ENCODE measurements at regions not wholly inside any gene's neighbourhood (a gene's known extent, or its start where the extent isn't known, plus 50 kb on each side); places are given as distances from the start of the nearest gene placed in this dataset.

GRCh38 chr3:154753101-154753500 is 323.1 kb upstream of the GPR149 start:
- no peak for DNase-seq

- DNase-seq: no peak
Observed at GRCh38 chr3:154749514-154749913, 319.5 kb upstream of the GPR149 start.

GRCh38 chr3:154745929-154746328 is 315.9 kb upstream of the GPR149 start:
- DNase-seq: no peak

GRCh38 chr3:154745122-154745521 is 315.1 kb upstream of the GPR149 start:
- no peak for DNase-seq

- no peak for DNase-seq
Observed at GRCh38 chr3:154743418-154743817, 313.4 kb upstream of the GPR149 start.

GRCh38 chr3:154734468-154734867 is 304.5 kb upstream of the GPR149 start:
- no peak for DNase-seq

- no peak for DNase-seq
Observed at GRCh38 chr3:154730186-154730585, 300.2 kb upstream of the GPR149 start.

- no peak for DNase-seq
Observed at GRCh38 chr3:154729741-154730140, 299.8 kb upstream of the GPR149 start.

- no peak for DNase-seq
Observed at GRCh38 chr3:154728285-154728684, 298.3 kb upstream of the GPR149 start.

- DNase-seq: no peak
Observed at GRCh38 chr3:154720921-154721320, 290.9 kb upstream of the GPR149 start.

GRCh38 chr3:154718053-154718452 is 288.1 kb upstream of the GPR149 start:
- DNase-seq: no peak

- DNase-seq: no peak
Observed at GRCh38 chr3:154716170-154716569, 286.2 kb upstream of the GPR149 start.

- no peak for DNase-seq
Observed at GRCh38 chr3:154708554-154708953, 278.6 kb upstream of the GPR149 start.

- DNase-seq: no peak
Observed at GRCh38 chr3:154701055-154701454, 271.1 kb upstream of the GPR149 start.

- peak; percentile 1 for DNase-seq
Observed at GRCh38 chr3:154690413-154690812, 260.4 kb upstream of the GPR149 start.

GRCh38 chr3:154684440-154684839 is 254.4 kb upstream of the GPR149 start:
- DNase-seq: no peak

GRCh38 chr3:154684021-154684420 is 254.0 kb upstream of the GPR149 start:
- DNase-seq: peak; percentile 1

GRCh38 chr3:154678041-154678654 is 248.2 kb upstream of the GPR149 start:
- DNase-seq: no peak

GRCh38 chr3:154668835-154669234 is 238.8 kb upstream of the GPR149 start:
- DNase-seq: no peak

- no peak for DNase-seq
Observed at GRCh38 chr3:154668187-154668586, 238.2 kb upstream of the GPR149 start.

- no peak for DNase-seq
Observed at GRCh38 chr3:154666542-154666941, 236.6 kb upstream of the GPR149 start.

GRCh38 chr3:154664714-154665113 is 234.7 kb upstream of the GPR149 start:
- no peak for DNase-seq

GRCh38 chr3:154662851-154663250 is 232.9 kb upstream of the GPR149 start:
- DNase-seq: no peak

- no peak for DNase-seq
Observed at GRCh38 chr3:154660811-154661210, 230.8 kb upstream of the GPR149 start.

GRCh38 chr3:154658000-154658399 is 228.0 kb upstream of the GPR149 start:
- no peak for DNase-seq

GRCh38 chr3:154657218-154657617 is 227.2 kb upstream of the GPR149 start:
- DNase-seq: no peak

Data from activated CD4-positive, alpha-beta T cell treated with anti-CD3 and anti-CD28 coated beads, Interleukin-2, amount 50 U/mL, for 16 hours (primary cell).